GM21825 (cell line): ENCODE measurements at regions not wholly inside any gene's neighbourhood (a gene's known extent, or its start where the extent isn't known, plus 50 kb on each side); places are given as distances from the start of the nearest gene placed in this dataset.
A peak's percentile ranks its signal among the peaks of the same experiment; 100 is the strongest.
"Not testable (repeated sequence)": the region's sequence is repeated elsewhere in the genome, so short reads cannot be mapped to it uniquely, and the experiment has no call there.

ENCODE experiments used
- ATAC-seq: cut with Tn5 transposase; IDR thresholded peaks from one replicate; pipeline ENCODE4 v1.9.1; 2021; ENCODE audit warnings: mild to moderate bottlenecking, moderate library complexity; ENCODE audit not compliant: unreplicated experiment

DNA sequence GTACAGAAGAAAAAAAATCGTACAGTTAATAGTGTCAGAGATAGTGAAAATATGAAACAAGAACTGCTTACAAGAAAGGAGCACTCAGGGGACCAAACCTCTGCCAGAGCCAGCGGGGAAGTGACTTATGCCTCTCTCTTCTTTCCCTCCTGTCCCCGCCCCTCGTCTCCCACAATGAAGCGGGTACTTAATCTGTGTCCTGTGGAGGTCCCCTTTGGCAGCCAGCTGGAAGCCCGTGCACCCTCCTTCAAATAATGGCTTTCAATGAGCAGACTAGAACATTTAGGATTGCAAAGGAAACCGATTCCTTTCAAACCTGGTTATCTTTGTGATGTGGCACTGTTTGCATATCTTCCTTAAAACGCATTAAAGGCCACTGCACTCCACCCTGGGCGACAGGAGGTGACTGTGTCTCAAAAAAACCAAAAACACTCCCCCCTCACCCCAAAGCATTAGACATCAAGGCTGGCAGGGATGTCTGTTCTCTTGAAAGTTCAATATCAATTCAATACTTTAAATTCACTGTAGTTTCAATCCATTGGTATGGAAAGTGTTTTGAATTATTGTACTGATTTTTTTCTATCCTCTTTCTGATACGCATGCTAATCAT, 51.7 kb downstream of the PPIAL4C start:
- not testable (repeated sequence) for ATAC-seq

DNA sequence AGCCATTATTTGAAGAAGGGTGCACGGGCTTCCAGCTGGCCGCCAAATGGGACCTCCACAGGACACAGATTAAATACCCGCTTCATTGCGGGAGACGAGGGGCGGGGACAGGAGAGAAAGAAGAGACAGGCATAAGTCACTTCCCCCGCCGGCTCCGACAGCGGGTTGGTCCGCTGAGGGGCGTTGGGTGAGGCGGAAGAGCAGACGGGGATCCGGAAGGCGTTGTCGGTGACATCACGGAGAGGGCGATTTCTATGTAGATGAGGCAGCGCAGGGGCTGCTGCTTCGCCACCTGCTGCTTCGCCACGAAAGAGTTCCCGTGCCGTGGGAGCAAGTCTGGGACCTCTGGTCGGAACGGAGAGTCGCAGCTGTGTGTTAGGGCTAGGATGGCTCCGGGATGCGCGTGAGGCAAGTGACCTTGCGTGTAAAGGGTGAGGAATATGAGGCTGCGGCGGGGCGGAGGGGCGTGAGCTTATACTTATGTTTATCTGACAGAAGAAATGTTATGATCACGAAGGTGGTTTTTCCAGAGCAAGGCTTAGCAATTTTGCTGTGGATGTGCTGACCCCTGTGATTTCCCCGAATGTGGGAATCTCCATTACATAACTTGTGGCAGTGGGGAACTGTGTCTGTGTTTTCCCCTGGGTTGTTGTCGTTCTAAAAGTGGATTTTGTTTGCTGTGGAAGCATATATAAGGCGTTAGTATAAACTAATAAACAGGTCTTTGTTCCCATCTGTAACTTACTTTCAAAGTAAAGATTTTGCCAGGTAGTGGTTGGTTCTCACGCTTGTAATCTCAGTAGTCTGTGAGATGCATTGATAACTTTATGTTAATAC, 52.9 kb downstream of the PPIAL4C start:
- ATAC-seq = peak; percentile 85

DNA sequence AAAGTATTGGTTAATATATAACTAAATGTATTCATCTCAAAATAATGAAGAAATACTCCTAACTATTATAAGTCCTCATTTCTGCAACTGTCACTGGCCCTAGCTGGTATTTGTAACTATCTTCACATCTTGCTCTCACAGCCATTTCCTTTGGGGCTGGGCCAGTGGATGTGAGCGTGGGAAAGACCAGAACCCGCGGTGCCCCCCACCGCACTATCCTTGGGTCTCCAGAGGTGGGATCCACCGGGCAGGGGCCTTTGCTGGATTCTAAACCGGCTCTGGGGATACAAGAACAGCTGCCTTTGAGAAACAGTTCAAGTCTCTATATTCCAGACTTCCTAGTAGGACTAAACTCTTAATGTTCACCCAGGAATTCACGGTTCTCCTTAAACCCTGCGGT, 54.8 kb downstream of the PPIAL4C start:
- ATAC-seq = not testable (repeated sequence)

DNA sequence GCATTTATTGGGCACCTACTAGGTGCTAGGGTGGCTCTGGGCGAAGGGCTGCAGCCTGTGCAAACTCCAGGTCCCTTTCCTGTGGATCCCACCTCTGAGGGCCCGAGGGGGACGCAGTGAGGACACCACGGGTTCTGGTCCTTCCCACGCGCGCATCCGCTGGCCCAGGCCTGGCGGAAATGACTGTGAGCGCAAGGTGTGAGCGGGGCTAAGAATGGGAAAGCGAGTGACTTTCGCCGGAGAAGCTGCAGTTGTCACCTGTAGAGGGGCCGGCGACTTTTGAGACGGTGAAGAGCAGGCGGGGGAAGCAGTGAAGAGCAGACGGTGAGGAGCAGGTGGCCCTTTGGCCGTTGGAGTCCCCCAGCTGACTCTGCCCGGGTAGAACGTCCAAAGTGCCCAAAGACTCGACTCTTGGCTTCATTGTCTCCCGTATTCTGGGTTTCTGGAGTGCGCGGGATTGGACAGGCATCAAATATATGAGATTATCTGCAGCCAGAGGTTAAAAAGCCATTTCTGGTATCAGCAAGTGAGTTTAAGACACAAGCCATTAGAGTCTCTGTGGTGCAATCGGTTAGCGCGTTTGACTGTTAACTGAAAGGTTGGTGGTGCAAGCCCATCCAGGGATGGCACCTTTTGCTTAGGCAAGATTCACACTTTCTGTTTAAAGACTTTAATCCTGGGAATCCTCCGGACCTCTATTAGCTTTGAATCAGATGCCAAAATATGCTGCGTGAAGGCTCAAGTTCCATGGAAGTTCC, 55.4 kb downstream of the PPIAL4C start:
- not testable (repeated sequence) for ATAC-seq

DNA sequence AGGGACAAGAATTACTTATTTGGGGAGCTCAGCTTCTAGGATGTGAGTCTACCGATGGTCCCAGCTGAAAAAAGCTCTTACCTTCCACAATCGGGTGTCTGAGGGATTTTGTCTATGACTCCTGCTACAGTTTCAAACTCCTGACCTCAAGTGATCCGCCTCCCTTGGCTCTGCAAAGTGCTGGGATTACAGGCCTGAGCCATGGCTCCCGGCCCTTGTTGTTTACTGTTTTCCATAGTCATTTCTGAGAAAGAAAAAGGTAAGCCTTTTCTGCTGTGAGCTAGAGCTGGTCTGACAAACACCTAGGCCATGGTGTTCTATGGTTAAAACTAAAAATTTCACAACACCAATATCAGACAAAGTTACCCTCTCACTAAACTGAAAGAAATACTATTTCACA, 57.5 kb downstream of the PPIAL4C start:
- not testable (repeated sequence) for ATAC-seq

DNA sequence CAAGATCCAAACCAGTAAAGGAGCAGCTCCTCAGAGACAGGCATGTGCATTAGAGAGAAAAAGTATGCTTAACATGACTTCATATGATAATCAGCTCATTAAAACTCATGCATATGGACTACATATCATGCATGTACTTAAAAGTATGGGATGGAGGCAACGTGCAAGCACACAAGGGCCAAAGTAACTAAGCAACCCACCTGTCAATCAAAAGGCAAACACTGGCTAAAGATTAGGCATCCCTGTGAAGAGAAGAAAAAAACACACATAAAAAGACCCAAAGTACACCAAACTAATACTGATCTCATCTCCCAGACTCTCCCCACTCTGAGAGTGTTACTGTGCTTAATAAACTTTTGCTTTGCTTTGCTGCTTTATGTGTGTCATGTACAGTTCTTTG, 61.2 kb downstream of the PPIAL4C start:
- not testable (repeated sequence) for ATAC-seq

DNA sequence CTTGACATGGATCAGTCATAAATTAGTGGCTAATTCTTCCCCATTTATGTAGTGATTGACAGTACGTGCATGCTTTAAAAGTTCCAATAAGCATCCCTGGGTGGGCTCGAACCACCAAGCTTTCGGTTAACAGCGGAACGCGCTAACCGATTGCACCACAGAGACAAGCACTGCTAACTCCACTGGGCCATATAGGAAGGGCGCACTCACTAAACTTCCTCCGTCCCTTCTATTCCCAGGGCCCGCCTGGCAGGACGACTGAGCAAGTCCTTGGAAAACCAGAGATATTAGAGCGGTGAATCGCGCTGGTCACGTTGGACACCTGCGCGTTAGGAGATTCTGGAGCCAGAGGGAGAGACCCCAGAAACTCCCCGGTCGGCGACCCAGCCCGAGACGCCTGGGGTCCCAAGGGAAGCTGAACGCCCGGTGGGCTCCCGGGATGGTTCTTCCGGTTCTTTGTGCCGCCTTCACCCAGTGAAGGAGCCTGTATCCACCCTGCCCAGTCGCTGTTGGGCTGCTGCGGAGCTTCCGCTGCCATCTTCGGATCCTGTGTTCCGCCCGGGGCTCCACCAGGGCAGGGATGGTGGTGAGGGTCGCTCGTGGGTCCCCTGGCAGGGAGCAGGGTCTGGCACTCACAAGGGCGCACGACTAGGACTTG, 62.8 kb downstream of the PPIAL4C start:
- ATAC-seq = not testable (repeated sequence)

DNA sequence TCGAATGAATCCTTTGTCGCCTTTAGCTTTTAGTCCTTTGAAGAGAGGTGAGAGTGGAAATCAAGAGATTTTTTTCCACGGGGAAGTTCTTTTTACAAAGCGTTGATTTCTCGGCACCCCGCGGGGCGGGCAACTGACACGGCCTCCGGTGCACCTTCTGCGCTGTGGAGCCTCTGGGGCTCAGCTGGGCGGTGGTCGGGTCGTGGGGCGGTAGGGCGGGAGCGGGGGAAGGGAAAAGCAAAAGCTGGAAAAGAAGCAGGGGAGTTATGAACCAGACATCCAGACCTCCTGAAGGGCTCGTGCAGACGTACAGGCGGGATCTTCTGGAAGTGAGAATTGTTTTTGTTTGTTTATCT, 63.3 kb downstream of the PPIAL4C start:
- ATAC-seq = not testable (repeated sequence)

DNA sequence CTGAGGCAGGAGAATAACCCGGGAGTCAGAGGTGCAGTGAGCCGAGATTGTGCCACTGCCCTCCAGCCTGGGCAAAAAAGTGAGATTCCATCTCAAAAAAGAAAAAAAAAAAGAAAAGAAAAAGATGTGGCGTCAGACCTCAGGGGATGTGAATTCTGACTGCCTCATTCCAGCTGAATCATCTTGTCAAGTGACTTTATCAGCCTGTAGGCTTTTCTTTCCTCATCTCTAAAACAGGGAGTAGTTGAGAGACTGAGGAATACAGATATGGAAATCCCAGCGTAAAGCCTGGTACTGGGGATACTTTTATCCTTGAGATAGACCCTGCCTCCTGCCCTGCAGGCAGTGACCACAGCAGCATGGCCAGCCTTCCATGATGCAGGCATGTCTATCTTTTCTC, 74.1 kb downstream of the PPIAL4C start:
- not testable (repeated sequence) for ATAC-seq

DNA sequence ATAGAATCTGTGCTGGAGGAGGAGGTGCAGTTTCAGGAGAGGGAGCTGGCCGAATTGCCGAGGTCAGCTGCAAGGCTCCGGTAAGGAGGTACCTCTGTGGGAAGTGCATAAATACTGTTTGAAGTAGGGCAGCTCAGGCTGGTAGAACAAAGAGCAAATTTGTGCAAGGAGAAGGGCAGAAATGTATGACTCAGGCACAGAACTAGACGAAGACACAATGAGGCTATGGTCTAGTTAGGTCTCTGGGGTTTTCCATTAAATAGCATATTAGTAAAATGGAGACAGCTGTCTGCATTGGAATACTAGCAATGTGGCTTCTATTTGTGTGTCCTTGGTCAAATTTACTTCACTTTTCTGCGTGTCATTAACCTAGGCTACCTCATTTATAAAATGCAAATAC, 74.5 kb downstream of the PPIAL4C start:
- ATAC-seq = not testable (repeated sequence)

DNA sequence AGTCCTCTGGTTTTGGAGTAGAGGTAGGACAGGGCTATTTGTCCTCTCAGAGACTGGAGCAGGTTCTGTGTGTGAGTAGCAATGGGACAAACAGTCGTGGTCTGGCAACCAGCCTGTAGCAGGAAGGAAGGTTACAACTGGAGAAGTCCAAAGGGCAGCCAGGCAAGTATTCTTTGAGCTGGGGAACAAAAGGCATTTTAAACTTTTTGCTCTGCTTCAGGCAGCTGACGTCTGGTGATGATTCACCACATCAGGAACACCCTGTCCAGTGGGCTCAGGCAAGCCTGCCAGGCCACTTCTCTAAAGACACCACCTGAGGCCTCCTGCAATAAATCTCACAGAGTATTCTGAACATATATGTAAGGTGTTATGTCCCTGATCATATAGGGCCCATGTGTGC, 81.0 kb downstream of the PPIAL4C start:
- not testable (repeated sequence) for ATAC-seq

DNA sequence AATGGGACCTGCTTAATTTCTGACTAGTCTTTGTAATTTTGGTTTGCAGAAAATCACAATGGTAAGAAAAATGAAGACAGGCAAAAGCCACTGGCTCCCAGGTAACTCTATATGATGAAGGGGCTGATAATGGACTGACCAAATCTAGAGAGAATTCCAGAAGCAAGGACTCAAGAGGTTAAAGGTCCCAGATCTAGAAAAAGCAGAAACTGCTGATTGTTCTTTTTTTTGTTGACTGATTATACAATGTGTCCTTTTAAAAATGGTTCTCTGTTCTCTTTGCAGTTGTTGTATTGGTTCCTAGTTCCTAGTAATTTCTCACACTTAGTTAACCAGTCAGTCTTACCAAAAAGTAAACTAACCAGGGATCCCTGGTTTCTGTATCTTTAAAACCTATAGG, 81.4 kb downstream of the PPIAL4C start:
- ATAC-seq = not testable (repeated sequence)

DNA sequence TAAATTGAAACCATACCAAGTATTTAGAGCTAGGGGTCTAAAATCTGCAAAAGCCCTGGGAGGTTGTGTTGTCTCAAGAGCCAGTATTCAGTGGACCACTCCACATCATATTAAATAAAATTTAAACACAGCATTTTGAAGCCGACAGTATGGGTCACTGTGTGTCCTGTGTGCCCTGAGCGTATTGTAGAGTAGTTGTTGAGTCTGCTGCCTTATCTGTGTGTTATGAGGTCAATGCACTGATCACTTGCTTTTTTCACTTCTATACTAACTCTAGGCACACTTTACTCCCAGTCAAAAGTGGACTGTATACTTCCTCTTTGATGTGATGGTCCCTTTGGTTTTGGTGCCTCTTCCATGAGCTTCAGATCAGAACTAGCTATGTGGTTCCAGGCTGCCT, 81.9 kb downstream of the PPIAL4C start:
- ATAC-seq = not testable (repeated sequence)

DNA sequence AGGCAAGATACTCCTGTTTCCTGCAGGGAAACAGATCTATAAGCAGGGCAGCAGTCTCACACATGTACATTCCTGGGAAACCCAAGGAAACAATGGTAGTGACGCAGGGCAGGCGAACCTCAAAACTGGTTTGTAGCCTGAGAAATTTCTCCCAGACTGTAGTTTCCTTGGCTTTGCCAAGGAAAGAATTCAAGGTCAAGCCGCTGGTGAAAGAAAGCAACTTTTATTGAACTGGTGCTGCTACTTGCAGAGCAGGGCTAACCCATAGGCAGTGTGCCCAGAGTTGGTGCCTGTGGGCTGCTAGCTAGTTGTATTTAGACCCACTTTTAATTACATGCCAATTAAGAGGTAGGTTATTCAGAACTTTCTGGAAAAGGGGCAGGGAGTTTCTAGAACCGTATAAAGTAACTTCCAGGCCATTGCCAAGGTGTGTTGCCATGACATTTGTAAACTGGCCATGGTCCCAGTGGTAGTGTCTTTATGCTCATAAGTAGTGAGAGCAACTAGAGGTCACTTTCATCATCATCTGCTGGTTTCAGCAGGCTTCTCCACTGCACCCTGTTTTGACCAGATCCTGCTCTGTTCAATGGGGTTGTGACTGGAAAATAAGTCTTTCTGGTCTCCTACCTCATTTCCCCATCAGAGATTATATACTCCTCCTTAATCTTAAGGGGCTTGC, 89.7 kb downstream of the PPIAL4C start:
- not testable (repeated sequence) for ATAC-seq

DNA sequence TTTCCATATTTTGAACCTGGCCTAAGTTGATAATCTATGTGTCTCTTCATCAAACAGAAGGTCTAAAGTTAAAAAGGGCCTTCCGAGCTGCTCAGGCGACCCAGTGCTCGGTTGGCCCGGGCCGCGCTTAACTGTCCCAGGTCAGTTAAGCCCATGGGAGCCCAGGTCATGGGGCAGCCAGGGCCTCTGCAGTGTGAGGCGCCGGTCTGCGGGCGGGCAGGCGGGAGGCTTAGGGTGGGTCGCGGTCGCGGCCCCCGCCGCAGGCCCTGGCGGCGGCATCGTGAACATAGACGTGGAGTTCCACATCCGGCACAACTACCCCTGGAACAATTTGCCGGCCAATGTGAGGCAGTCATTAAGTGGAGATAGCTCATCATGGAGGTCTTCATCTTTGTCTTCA, 91.3 kb downstream of the PPIAL4C start:
- ATAC-seq = not testable (repeated sequence)

DNA sequence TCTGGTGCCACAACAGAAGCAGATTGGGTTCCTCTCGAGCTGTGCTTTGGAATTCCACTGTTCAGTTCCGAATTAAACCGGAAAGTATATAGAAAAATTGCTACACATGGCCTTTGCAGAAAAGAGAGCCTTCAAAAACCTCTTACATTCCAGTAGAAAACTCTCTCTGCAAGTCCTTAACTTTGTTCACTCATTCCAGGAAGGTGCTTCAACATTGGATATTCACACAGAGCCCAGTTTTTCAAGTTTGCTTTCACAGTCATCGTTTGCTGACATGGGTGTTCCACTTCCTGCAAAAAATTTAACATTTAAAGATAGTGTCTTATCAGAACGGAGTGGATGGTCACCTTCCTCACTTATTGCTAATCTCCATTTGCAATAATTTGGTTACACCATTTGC, 93.7 kb downstream of the PPIAL4C start:
- ATAC-seq = not testable (repeated sequence)

DNA sequence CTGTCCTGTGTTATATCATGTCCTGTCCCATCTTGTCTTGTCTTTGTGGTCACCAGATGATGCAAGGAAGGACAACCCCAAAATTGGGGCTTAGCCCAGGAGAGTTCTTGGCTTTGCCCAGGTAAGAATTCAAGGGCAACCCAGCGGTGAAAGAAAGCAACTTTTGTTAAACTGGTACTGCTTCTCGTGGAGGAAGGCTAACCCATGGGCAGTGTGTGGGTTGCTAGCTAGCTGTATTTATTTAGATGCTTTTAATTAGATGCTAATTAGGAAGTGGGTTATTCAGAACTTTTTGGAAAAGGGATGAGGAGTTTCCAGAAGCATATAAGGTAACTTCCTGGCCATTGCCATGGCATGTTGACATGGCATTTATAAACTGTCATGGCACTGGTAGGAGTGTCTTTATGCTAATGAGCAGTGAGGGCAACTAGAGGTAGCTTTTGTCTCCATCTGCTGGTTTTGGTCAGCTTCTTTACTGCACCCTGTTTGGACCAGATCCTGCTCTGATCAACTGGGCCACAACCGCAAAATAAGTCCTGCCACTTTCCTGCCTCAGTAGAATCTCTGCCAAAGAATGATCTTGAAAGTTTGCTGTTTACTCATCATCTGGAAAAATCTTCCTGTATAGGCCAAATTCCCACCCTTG, 95.8 kb upstream of the FCGR1A start:
- not testable (repeated sequence) for ATAC-seq

DNA sequence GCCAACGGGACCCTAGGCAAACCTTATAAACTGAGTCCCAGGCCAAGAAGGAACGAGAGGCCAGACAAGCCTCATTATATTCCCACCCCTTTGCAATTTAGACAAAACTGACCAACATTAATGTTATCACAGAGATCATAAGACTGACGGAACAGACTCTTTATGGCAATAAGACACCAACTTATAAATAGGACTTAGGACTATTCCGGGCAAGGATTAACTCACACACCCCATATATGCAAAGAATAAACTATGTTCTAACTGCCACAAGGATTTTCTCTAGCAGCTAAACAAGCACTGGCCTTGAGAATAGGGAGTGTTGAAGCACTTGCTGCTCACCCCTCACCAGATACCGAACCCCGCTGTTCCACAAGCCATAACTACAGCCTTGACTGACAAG, 91.1 kb upstream of the FCGR1A start:
- ATAC-seq = not testable (repeated sequence)

DNA sequence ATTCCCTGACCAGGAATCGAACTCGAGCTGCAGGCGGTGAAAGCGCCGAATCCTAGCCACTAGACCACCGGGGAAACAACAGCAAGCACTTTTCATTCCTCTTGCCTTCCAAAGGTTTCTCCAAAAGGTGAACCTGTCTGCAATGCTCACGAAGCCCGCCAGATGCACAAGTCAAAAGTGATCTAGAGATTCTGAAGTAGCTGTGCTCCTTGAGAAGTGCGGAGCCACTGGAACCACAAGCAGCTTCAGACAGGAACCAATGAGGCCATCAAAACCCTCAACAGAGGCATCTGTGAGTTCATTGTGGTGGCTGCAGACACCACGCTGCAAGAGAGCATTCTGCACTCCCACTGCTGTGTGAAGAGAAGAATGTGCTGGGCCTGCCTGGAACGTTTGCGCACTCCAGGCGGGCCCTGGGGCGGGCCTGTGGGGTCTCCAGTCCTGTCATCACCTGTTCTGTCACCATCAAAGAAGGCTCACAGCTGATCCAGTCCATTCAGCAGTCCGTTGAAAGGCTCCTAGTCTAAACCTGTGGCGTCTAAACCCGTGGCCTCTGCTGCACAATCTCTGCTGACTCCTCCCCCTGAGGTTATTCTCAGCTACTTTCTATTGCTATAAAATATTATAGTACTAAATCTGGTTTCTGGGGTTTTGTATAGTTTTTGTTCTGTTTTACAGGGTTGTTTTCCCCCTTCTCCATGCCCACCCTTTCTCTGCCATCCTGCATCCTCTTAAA, 89.5 kb upstream of the FCGR1A start:
- not testable (repeated sequence) for ATAC-seq
